GM19372 (cell line): ENCODE measurements at regions not wholly inside any gene's neighbourhood (a gene's known extent, or its start where the extent isn't known, plus 50 kb on each side); places are given as distances from the start of the nearest gene placed in this dataset.
A peak's percentile ranks its signal among the peaks of the same experiment; 100 is the strongest.
"Not testable (repeated sequence)": the region's sequence is repeated elsewhere in the genome, so short reads cannot be mapped to it uniquely, and the experiment has no call there.

ENCODE experiments used
- ATAC-seq: cut with Tn5 transposase; IDR thresholded peaks from one replicate; pipeline ENCODE4 v1.9.1; 2021; ENCODE audit warnings: mild to moderate bottlenecking, low read depth, moderate library complexity; ENCODE audit not compliant: unreplicated experiment

DNA sequence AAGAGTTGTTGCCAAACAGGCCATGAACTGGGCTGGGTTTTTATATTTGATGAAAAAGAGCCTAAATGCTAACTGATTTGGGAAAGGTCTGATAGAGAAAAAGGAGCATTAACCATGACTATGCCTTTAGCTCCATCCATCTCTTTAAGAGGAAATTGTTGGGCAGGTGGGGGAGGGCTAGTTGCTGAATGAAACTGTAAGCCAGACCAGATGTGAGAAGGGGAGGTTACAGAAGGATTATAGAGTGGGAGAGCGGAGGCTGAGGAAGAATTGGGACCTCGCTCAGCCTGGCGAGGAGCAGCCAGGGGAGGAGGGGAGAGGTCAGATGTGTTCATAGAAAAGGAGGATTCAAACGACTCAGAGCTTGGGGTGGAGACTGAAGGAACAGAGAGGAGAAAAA is 74.9 kb upstream of the OTUD4 start:
- not testable (repeated sequence) for ATAC-seq

DNA sequence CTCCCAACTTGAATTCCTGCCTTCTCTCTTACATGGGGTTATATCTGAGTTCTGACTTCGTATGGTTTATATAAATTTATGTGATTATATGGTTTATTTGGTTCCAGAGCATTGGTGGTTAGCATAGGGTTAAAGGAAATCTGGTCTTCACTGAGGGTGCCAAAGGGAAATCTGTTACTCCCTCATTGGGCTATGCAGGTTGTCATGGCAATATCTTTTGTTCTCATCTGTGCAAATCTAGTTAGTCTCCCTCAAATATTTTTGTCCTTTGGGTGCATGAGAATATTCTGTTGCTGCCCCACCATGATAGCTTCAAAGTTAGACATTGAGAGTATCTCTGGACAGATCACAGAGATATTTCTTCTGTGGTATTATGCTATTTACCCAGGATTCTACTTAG is 71.8 kb upstream of the OTUD4 start:
- ATAC-seq: no peak

DNA sequence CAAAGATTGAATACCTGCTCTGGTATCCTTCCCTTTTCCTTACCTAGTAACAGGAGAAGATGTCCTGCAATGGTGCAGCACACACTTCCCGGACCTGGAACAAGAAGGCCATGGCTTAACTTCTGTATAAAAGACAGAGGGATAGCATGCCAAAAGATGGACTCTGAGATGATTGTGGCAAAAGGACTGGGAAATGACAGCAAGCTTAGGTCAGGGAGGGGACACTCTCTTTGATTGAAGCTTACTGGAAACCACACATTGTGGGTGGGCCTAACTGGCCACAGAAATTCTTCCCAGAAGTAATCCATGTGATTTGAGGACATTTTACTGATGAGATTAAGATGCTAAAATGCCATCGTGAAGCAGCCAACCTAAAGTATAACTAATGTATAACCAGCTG is 71.0 kb upstream of the OTUD4 start:
- no peak for ATAC-seq

DNA sequence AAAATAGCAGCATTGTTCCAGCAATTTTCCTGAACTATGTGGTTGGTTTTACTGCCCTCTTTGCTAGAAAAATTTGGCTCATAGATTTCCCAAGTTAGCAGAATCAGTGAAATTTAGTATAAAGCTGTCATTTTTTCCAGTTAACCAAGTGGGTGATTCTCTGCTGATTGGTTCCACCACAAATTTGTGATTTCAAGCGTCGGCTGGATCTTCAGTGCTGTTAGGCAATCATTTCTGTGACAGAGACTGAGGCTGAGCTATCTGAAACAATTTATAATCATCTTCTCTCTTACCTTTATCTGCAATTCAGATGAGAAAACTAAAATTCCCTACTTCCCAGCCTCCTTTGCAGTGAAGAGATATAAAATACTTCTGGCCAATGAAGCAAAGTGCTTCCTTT is 68.6 kb upstream of the OTUD4 start:
- no peak for ATAC-seq

DNA sequence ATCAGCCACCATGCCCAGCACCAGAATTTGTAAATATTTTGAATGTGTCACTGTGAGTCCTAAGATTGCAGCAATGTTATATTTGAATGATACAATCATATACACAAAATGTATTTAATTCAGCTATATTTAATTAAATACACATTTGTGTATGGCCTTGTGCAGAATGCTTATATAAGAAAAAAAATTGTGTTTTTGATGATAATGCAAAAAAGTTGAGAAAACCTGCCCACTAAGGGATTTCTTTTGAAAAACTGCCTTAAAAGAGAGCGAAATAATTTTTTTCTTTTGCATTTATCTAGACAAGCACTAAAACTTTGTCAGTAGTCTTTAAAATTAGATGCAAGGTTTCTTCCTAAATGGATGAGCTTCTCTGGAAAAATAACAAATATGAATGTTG is 68.1 kb upstream of the OTUD4 start:
- no peak for ATAC-seq

DNA sequence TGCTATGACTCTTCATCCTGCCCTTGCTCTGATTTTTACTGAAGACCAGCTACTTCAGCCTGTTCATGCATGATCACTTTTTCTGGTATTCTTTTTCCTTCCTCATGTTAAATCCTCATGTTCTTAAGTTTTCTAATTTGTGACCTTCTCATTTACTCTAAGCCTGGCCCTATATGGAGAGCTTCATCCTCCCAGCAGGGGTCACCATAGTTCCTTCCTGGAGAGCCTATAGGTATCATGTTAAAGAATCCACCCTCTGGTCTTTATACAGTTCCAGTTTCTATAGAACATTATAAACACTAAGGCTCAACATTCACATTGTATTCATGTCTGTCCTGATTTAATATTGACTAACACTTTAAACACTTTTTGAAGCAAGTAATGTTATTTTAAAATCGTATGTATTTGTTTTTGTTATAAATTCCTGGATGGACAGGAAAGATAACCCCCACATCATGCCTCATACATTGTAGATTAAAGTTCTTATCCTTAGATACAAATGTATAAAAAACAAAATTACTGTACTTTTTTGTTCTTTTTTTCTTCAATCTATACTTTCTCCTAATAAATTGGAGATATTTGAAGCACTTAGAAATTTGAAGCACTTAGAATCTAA is 53.8 kb upstream of the OTUD4 start:
- peak; percentile 95 for ATAC-seq

DNA sequence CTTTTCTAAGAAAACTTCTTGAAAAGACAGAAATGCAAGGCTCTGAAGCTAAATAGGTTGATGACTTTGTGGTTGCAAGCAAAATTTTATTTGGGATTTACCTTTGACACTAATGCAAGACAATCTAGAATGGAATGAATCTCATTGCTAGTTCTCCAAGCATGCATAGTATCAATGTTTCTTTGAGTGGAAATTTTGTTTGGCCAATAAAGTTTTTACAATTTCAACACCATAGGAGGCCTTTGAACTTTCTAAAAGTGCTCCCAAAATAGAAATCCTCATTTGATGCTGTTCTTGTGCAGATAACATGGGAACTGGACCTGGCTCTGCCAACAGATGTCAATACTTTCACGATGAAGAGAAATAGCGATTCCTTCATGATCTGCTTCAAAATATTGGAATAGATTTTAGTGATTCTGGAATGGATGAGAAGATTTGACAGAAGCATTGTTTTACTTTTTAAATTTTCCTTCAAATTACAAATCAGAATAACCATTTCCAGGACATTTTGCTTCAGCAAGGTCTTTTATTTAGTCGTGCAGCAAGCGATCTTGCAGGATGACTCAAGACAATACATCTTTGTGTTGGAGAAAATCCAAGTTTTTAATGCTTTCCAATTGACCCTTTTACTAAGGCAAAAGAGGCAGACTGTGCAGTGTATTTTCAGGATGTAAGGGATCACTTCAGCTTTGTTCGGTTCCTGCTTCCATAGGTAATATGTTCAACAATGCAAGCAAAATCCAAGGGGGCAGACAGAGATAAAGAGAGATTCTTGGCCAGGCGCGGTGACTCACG is 51.7 kb upstream of the OTUD4 start:
- no peak for ATAC-seq

DNA sequence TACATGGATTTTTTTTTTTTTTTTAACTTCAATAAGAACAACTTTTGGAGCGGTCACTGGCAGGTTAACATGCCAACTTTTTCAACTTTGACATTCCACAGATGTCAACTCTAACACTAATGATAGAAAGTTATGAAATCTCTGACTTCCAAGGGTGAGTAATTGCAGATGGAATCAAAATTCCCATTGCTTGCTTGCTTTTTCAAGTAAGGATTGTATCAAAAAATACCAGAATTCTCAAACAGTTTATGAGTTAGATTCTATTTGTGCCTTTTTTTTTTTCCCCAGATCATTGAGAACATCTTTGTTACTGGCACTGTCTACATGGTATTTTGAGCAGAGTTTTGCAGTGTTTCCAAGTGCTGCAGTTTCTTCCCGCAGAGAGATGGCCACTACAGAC is 50.3 kb upstream of the OTUD4 start:
- no peak for ATAC-seq
